ENCODE measurements at regions not wholly inside any gene's neighbourhood (a gene's known extent, or its start where the extent isn't known, plus 50 kb on each side); places are given as distances from the start of the nearest gene placed in this dataset.

- no peaks in the 10 kb centered on the region for H3K36me3 ChIP-seq (ENCODE audit: control insufficient read depth in 1 of 2, insufficient read depth in 2 of 2, low read length in 2 of 2)
- no peak overlapping the region for H3K27ac ChIP-seq (ENCODE audit: low read depth, low read length)
- H3K79me2 ChIP-seq (ENCODE audit: insufficient read depth, low read length) = no peaks in the 10 kb centered on the region
- H3K4me2 ChIP-seq (ENCODE audit: low read length) = no peak overlapping the region
- H3K9me2 ChIP-seq (ENCODE audit: insufficient read depth) = no peaks in the 10 kb centered on the region
- H3K27me3 ChIP-seq (ENCODE audit: insufficient read depth, low read length) = no peaks in the 10 kb centered on the region
- H3K9me3 ChIP-seq (ENCODE audit: control insufficient read depth in 1 of 2, insufficient read depth in 1 of 2, low read depth in 1 of 2, low read length in 2 of 2) = peaks cover 0 to 4% of the 10 kb centered on the region in 2 experiments; a peak in 1 of 4 replicates
- H3K4me3 ChIP-seq (replicated peaks in 1 of 2; ENCODE audit: low read depth in 1 of 2, low read length in 2 of 2) = no peak overlapping the region
- ATAC-seq = no peak
- DNase-seq (ENCODE audit: low read depth, low spot score) = no peak
- no peaks in the 10 kb centered on the region for H4K20me1 ChIP-seq (ENCODE audit: insufficient read depth)
- no TSS peak for BruUV-seq (replicated peaks)
- H2AFZ ChIP-seq (ENCODE audit: low read depth, low read length, poor library complexity, severe bottlenecking) = no peak overlapping the region
- intact Hi-C loops (cut with micrococcal nuclease) = no loop called here
- ChIA-PET POLR2A (no interaction called here), RAD21 (ENCODE audit: low non-redundant PET in 1 of 2, low total read pairs in 2 of 2, uncharacterized antibody in 2 of 2, unreplicated experiment in 2 of 2) (no interaction called here), CTCF (no interaction called here)
- no peaks in the 10 kb centered on the region for H3K4me1 ChIP-seq (ENCODE audit: control insufficient read depth in 1 of 2, insufficient read depth in 2 of 2, low read length in 2 of 2)
- no peak overlapping the region for H3K9ac ChIP-seq (ENCODE audit: low read length)
- TF ChIP-seq JUND (IDR thresholded peaks at IDR 0.05) = no peak
- no peak for TF ChIP-seq RAD21 (IDR thresholded peaks at IDR 0.05; ENCODE audit: low read depth)
- TF ChIP-seq ATF3 (IDR thresholded peaks at IDR 0.05) = no peak
- no peak for TF ChIP-seq POLR2A (IDR thresholded peaks at IDR 0.05; ENCODE audit: borderline replicate concordance, extremely low read depth, insufficient read depth, insufficient read length)
- TF ChIP-seq FOSL1 (IDR thresholded peaks at IDR 0.05; ENCODE audit: low read depth) = no peak
- no peak for TF ChIP-seq ELF1 (IDR thresholded peaks at IDR 0.05; ENCODE audit: borderline replicate concordance, low read depth)
- no peak for TF ChIP-seq CEBPB (IDR thresholded peaks at IDR 0.05; ENCODE audit: low read depth)
- TF ChIP-seq TCF7L2 (IDR thresholded peaks at IDR 0.05; ENCODE audit: borderline replicate concordance, extremely low read depth, insufficient read depth, insufficient read length) = no peak
- no peak for TF ChIP-seq POLR2AphosphoS5 (IDR thresholded peaks at IDR 0.05; ENCODE audit: low read depth, low read length)
- TF ChIP-seq CTCF (IDR thresholded peaks at IDR 0.05 in 2 of 3, conservative IDR thresholded peaks at IDR 0.05 in 1 of 3; ENCODE audit: borderline replicate concordance in 1 of 3, insufficient read depth in 1 of 3, low read depth in 2 of 3, low read length in 2 of 3) = no peak
- TF ChIP-seq EZH2 (IDR thresholded peaks at IDR 0.05) = no peak
- no peak for TF ChIP-seq YY1 (IDR thresholded peaks at IDR 0.05; ENCODE audit: extremely low read depth, insufficient replicate concordance, low read depth, low read length)
- TF ChIP-seq EZH2phosphoT487 (IDR thresholded peaks at IDR 0.05; ENCODE audit: borderline replicate concordance) = no peak
- TF ChIP-seq ZNF274 (IDR thresholded peaks at IDR 0.05; ENCODE audit: low read depth, low read length) = no peak
- no peak for TF ChIP-seq CBX3 (IDR thresholded peaks at IDR 0.05; ENCODE audit: low read depth)
- TF ChIP-seq ZBTB33 (IDR thresholded peaks at IDR 0.05; ENCODE audit: extremely low read depth, insufficient replicate concordance, low read length) = no peak
- TF ChIP-seq SRF (IDR thresholded peaks at IDR 0.05; ENCODE audit: low read depth) = no peak
- no peak for TF ChIP-seq MAX (IDR thresholded peaks at IDR 0.05)
- no peak for TF ChIP-seq EGR1 (IDR thresholded peaks at IDR 0.05; ENCODE audit: low read depth)
- TF ChIP-seq ZFX (IDR thresholded peaks at IDR 0.05) = no peak
These were observed 187.4 kb downstream of the ARL4C start for GRCh38 chr2:234309431-234309830.

All from HCT116 (cell line).